SK-N-MC (cell line): ENCODE measurements at regions not wholly inside any gene's neighbourhood (a gene's known extent, or its start where the extent isn't known, plus 50 kb on each side); places are given as distances from the start of the nearest gene placed in this dataset.

Experiments
- EZH2 ChIP-seq: fragments of 200-600 bp; sonication (generic); IDR thresholded peaks from one replicate; pipeline ENCODE4 v1.6.1; 2017; ENCODE audit warnings: antibody characterized with exemption
- FOXP2 ChIP-seq: optimal IDR thresholded peaks from 2 replicates; pipeline ENCODE3; 2011; ENCODE audit warnings: mild to moderate bottlenecking, moderate library complexity; ENCODE audit not compliant: insufficient read depth; ENCODE audit errors: extremely low read length, control extremely low read depth
- POLR2AphosphoS5 ChIP-seq: IDR thresholded peaks from 2 replicates; pipeline ENCODE4 v1.6.1; 2012; ENCODE audit warnings: mild to moderate bottlenecking, low read depth, low read length, borderline replicate concordance

- TF ChIP-seq EZH2 (no peak), POLR2AphosphoS5 (no peak), FOXP2 (no peak)
Observed at GRCh38 chrX:46294234-46294633, 251.0 kb downstream of the ZNF674 start.
